Globus pallidus (tissue), 1 donor: ENCODE measurements at regions not wholly inside any gene's neighbourhood (a gene's known extent, or its start where the extent isn't known, plus 50 kb on each side); places are given as distances from the start of the nearest gene placed in this dataset.
"Not testable (repeated sequence)": the region's sequence is repeated elsewhere in the genome, so short reads cannot be mapped to it uniquely, and the experiment has no call there.

Source experiments
- DNase-seq: peaks from one replicate; pipeline ENCODE4 v3.0.0-alpha.2; 2015; ENCODE audit warnings: low spot score

DNA sequence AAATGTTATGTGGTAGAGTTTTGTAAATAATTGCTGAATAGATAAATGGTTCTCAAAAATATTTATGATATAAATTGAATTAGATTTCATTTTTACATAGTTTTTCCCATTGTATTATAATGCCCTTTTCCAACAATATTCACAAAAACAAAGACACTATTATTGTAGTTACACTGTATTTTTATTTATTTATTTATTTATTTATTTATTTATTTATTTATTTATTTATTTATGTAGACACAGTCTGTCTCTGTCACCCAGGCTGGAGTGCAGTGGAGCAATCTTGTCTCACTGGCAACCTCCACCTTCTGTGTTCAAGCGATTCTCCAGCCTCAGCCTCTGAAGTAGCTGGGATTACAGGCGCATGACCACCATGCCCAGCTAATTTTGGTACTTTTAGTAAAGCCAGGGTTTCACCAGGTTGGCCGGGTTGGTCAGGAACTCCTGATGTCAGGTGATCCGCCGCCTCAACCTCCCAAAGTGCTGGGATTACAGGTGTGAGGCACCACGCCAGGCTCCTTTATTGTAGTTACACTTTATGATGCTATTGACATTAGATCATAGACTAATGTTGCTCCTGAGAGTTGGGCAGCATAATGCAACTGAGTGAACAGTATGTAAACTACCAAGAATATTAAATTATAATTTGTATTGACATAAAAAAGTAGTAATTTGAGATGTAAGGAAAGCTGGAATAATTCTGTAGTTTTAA, 1430.0 kb upstream of the PRMT6 start:
- no peak for DNase-seq

GRCh38 chr1:105631153-105631744, 1425.2 kb upstream of the PRMT6 start:
- not testable (repeated sequence) for DNase-seq

DNA sequence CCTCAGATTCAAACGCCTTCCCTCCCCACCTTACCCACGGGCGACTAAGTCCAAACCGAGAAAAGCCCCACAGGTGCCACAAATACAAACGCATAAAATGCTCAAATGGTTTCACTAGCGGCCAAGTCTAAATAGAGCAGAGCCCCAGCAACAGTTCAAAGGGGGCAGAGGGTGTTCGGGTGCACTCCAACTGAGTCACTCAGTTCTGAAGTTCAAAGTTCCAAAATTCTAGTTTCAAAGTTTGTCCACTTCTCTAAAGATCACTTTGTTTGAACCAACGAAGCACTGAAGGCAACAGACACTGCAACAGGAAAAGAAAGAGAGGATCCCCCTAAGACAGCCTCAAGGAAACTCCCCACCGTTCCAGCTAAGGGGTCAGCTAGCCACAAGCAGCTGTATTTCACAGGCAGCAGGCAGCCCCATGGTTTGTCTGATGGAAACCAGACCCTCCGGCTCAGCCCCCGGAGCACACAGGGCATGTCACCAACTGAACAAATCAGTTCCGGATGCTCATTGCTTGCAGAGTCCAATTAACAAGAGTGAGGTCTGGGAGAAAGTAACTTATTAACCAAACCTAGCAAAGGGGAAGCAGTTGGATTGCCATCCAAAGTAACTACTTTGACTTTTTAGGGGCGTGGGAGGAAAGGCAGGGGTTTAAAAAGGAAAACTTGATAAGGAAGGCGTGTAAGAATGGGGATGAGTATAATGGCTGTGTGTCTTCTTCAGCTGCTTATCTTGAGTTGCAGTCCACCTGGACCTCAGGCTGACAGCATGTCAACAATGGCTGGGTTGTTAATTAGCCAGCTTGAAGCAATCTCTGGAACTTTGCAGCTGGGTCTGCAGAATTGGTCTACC, 1423.9 kb upstream of the PRMT6 start:
- DNase-seq = no peak

DNA sequence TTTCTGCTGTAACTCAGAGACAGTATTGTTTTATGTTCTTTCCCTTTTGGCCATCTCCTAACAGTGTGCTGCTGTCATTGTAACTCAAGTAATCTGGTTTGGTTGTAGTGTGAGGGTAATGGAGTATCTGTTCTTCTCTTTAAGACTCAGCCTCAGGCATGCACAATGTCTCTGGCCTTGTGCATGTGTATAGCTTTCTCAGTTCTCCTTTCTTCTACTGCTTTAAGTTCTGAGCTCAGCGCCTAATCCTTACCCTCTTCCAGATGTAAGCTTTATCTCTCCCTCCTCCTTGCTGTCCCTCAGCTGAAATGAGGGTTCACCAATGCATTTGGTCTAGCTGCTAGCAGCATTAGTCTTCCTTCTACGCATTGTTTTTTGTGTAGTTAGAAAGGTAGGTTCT, 1420.4 kb upstream of the PRMT6 start:
- DNase-seq = no peak

GRCh38 chr1:105641407-105641806, 1415.1 kb upstream of the PRMT6 start:
- no peak for DNase-seq

DNA sequence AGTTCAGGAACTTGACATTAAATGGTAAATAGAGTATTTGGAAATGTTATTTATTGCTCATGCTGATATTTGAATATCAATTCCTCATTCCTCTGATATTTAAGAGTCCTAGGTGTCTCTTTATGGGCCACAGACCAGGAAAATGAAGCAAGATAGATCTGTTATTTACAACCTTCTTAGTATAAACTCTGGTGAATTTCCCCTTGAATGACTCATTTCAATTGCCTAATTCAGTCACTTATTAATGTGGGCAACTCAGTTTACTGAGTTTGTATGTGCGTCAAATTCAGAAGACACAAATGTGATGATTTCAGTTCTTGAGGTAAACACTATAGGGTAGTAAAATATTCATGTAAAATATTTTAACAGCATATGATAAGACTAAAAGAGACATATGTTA, 1404.4 kb upstream of the PRMT6 start:
- no peak for DNase-seq

DNA sequence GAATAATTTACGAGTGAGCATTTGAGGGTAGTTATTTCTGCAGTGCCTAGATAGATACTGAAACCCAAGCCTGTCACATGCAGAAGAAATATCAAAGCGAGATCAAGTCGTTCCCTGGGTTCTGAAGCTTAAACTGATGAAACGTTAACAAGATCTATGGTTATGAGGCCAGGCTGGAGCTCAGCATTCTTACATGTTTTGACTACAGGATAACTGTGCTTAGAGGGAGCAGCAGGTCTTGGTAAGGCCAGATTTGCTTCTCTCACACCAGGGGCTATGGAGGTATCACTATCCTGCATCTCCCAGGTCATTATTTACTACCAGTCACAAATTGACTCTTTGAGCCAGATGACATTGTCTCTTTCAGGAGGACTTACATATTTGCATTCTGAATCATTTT, 1401.4 kb upstream of the PRMT6 start:
- no peak for DNase-seq

- DNase-seq = no peak
Observed at GRCh38 chr1:105664495-105664894, 1392.0 kb upstream of the PRMT6 start.

- DNase-seq = no peak
Observed at GRCh38 chr1:105678334-105678733, 1378.1 kb upstream of the PRMT6 start.

DNA sequence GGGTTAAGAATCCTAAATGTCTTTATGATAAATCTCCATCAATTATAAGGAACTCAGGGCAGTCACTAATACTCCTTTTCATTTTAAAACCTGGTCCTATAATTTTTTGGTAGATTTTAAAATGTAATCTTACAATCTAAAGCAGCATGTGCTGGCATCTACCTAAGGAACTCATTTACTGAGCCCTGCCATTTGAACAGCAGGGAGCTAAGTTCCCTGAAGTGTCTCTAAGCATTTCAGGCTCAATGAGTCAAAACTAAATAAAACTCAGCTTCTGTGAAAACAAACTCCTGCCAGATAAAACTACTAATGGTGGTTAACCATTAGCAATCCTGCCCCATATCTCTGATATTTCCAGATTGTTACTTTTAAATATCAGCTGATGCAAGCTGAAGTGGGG, 1371.8 kb upstream of the PRMT6 start:
- no peak for DNase-seq

DNA sequence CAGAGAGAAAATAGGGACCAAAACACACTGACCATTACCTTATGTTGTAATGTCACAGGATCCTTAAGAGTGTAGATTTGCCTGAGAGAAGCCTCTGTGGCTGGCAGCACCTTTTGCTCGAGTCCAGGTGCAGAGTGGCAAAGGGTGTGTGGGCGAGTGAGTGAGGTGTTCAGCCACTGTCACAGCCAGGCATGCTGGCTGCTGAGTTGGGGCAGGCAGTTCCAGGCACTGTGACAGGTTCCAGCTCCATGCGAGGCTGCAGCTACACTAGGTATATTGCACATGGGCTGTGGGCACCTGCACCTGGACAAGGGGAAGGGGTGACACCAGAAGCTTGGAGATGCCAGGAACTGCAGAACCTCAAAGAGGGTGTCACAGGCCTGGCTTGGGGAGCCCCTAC, 1370.4 kb upstream of the PRMT6 start:
- no peak for DNase-seq

DNA sequence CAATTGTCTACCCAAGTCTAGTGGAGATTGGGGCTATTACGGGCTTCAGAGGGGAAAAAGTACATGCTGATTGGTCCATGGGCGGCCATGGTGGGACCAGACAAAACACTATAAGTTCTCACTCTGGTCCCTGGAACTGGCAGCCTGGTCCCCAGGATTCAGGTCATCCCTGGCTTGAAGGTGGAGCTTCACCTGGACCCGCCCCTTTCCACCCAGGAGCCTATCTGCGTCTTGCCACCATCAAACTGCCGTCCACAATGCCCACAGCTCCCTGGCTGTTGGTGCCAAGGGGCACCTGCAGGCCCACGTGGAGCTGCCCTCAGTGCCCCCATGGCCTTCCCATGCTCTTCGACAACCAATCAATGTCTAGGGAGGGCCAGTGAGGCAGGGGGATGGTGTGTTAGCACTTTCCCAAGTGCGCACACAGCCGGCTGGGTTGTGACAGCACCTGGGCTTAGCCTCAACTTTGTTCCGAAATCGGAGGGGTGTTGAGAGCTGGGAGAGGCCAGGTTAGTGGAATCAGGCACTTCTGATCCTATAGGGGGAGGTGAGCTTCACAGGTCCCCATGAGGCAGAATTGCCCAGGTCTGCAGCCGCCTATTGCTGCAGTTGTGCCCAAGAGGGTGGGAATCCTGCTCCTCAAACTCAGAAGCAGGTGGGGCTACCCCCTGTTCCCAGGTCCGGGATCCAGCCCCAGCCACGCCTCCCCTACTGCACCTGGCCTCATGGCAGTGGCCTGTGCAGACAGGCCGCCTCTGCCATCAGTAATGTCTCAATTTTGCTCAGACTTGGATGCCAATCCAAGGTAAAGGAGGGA, 1369.4 kb upstream of the PRMT6 start:
- DNase-seq = no peak

DNA sequence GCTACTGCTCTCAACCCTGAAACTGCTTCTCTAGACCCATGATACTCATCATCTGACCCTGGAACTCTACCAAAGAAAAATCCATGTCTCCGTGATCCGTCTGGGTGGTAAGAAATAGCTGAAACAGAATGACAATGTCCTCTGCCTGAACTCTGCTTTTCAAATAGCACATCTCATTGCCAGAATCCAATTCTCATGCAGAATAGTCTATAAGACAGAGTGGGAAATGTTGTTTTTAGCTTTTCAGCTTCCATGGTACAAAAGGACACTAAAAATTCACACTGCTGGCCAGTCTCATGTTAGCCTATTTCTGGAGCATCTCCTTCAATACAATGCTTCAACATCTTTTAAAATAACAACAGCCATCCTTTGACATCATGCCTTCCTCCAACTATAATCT, 1355.8 kb upstream of the PRMT6 start:
- no peak for DNase-seq

- DNase-seq = no peak
Observed at GRCh38 chr1:105724286-105724685, 1332.2 kb upstream of the PRMT6 start.

DNA sequence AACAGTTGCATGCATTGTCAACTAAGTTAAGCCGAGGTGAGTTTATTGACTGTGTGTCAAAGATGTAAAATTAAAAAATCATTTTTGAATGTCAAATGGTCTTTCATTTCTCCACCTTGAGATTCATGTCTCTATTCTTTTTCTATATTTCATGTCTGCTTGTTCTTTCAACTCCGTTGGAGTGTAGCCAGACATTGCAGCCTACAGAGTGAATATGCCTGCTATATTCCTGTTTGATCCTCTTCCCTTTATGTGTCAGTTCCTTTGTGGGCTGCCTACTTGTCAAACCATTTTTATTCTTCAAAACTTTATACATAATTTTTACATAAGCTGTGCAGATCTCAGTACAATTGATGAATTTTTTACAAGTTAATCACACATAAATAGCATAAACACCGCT, 1325.8 kb upstream of the PRMT6 start:
- DNase-seq = no peak

DNA sequence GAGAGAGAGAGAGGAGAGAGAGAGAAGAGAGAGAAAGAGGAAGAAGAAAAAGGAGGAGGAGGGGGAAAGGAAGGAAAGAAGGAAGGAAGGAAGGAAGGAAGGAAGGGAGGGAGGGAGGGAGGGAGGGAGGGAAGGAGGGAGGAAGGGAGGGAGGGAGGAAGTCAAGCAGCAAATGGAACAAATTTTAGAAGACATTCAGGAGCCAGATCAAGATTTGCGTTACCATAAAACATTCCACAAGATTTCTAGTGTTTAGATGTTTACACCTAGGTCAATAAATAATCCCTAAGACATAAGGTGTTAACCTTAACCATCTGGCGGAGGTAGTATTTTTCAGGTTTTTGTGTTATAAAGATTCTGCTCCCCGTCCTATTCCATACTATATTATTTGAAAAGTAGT, 1320.1 kb upstream of the PRMT6 start:
- no peak for DNase-seq

DNA sequence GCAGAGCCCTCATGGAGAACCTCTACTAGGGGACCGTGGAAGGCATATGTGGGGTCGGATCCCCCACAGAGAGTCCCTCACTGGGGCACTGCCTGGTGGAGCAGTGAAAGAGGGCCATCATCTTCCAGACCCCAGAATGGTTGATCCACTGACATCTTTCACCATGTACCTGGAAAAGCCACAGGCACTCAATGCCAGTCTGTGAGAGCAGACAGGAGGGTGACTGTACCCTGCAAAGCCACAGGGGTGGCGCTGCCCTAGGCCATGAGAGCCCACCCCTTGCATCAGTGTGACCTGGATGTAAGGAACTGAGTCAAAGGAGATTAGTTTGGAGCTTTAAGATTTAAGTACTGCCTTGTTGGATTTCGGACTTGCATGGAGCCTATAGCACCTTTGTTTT, 1276.7 kb upstream of the PRMT6 start:
- DNase-seq = no peak

- no peak for DNase-seq
Observed at GRCh38 chr1:105785021-105785420, 1271.5 kb upstream of the PRMT6 start.

GRCh38 chr1:105793536-105794146, 1262.8 kb upstream of the PRMT6 start:
- peak; percentile 15 for DNase-seq

DNA sequence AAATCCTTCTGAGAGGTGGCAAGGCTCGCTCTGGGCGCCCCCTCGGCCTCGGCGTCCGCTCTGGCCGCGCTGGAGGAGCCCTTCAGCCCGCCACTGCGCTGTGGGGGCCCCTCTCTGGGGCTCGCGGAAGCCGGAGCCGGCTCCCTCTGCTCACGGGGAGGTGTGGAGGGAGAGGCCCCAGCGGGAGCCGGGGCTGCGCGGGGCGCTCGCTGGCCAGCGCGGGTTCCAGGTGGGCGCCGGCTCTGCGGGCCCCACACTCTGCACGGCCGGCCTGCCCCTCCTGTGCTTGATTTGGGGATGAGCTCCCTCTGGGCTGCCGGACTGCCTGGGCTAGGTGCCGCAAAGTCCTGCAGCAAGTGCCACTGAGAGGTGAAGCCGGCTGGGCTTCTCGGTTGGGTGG, 1260.7 kb upstream of the PRMT6 start:
- DNase-seq = no peak

GRCh38 chr1:105830571-105831146, 1225.8 kb upstream of the PRMT6 start:
- DNase-seq = no peak

DNA sequence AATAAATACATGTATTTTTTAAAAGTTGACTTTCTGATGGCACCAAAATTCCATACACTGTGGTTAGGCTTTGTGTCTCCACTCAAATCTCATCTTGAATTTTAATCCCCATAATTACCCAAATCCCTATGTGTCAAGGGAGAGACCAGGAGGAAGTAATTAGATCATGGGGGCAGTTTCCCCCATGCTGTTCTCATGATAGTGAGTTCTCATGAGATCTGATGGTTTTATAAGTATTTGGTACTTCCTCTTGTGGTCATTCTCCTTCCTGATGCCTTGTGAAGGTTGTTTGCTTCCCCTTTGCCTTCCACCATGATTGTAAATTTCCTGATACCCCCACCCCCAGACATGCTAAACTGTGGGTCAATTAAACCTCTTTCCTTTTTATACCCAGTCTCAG, 1218.4 kb upstream of the PRMT6 start:
- no peak for DNase-seq
